ENCODE measurements at regions not wholly inside any gene's neighbourhood (a gene's known extent, or its start where the extent isn't known, plus 50 kb on each side); places are given as distances from the start of the nearest gene placed in this dataset.

- TF ChIP-seq CTCF (IDR thresholded peaks at IDR 0.05; ENCODE audit: poor library complexity): no peak
- no peak for TF ChIP-seq EZH2phosphoT487 (IDR thresholded peaks at IDR 0.05; ENCODE audit: low read depth, severe bottlenecking, unreplicated experiment)
- no peak for TF ChIP-seq EZH2 (IDR thresholded peaks at IDR 0.05; ENCODE audit: borderline replicate concordance)
- H3K79me2 ChIP-seq: no peaks in the 10 kb centered on the region
- H3K4me1 ChIP-seq (ENCODE audit: insufficient read depth): no peaks in the 10 kb centered on the region
- no peak overlapping the region for H3K4me3 ChIP-seq
- H3K27me3 ChIP-seq: no peaks in the 10 kb centered on the region
- no peaks in the 10 kb centered on the region for H4K20me1 ChIP-seq (ENCODE audit: insufficient read depth, poor library complexity, severe bottlenecking)
- no peak overlapping the region for H3K27ac ChIP-seq
- no peak overlapping the region for H2AFZ ChIP-seq
- no peak overlapping the region for H3K4me2 ChIP-seq
- H3K9me2 ChIP-seq (replicated peaks; ENCODE audit: insufficient read depth): no peaks in the 10 kb centered on the region
- H3K9me3 ChIP-seq (ENCODE audit: low read depth): no peaks in the 10 kb centered on the region
- DNase-seq (ENCODE audit: low spot score): no peak
- WGBS (ENCODE audit: low lambda C conversion rate, missing lambda C conversion rate): 80% methylated on average over 3 of the region's 3 CpGs
- H3K36me3 ChIP-seq (replicated peaks; ENCODE audit: insufficient read depth, low read depth): no peaks in the 10 kb centered on the region
These were observed 171.0 kb upstream of the COL8A1 start for GRCh38 chr3:99467420-99467819.

GRCh38 chr3:99466331-99466730 is 172.1 kb upstream of the COL8A1 start:
- WGBS (ENCODE audit: low lambda C conversion rate, missing lambda C conversion rate): 80% methylated on average over 2 of the region's 2 CpGs
- no peak overlapping the region for H3K27ac ChIP-seq
- H3K4me1 ChIP-seq (ENCODE audit: insufficient read depth): no peaks in the 10 kb centered on the region

GRCh38 chr3:99458013-99458412 is 180.4 kb upstream of the COL8A1 start:
- Histone ChIP-seq H4K20me1 (ENCODE audit: insufficient read depth, poor library complexity, severe bottlenecking) (no peaks in the 10 kb centered on the region), H3K4me2 (no peak overlapping the region), H3K4me3 (no peak overlapping the region), H3K27ac (no peak overlapping the region), H2AFZ (no peak overlapping the region), H3K9me2 (replicated peaks; ENCODE audit: insufficient read depth) (no peaks in the 10 kb centered on the region), H3K4me1 (ENCODE audit: insufficient read depth) (no peaks in the 10 kb centered on the region), H3K9me3 (ENCODE audit: low read depth) (no peaks in the 10 kb centered on the region), H3K27me3 (no peaks in the 10 kb centered on the region), H3K36me3 (replicated peaks; ENCODE audit: insufficient read depth, low read depth) (no peaks in the 10 kb centered on the region), H3K79me2 (no peaks in the 10 kb centered on the region)
- WGBS (ENCODE audit: low lambda C conversion rate, missing lambda C conversion rate): 77% methylated on average over 3 of the region's 3 CpGs
- no peak for TF ChIP-seq EZH2 (IDR thresholded peaks at IDR 0.05; ENCODE audit: borderline replicate concordance)
- no peak for TF ChIP-seq CTCF (IDR thresholded peaks at IDR 0.05; ENCODE audit: poor library complexity)
- no peak for TF ChIP-seq EZH2phosphoT487 (IDR thresholded peaks at IDR 0.05; ENCODE audit: low read depth, severe bottlenecking, unreplicated experiment)
- no peak for DNase-seq (ENCODE audit: low spot score)

More at GRCh38 chr3:99466331-99466730, 172.1 kb upstream of the COL8A1 start:
- Histone ChIP-seq H3K9me2 (replicated peaks; ENCODE audit: insufficient read depth) (no peaks in the 10 kb centered on the region), H3K4me3 (no peak overlapping the region), H3K4me2 (no peak overlapping the region), H3K9me3 (ENCODE audit: low read depth) (no peaks in the 10 kb centered on the region), H3K79me2 (no peaks in the 10 kb centered on the region), H2AFZ (no peak overlapping the region), H3K27me3 (no peaks in the 10 kb centered on the region), H4K20me1 (ENCODE audit: insufficient read depth, poor library complexity, severe bottlenecking) (no peaks in the 10 kb centered on the region), H3K36me3 (replicated peaks; ENCODE audit: insufficient read depth, low read depth) (no peaks in the 10 kb centered on the region)
- no peak for DNase-seq (ENCODE audit: low spot score)
- TF ChIP-seq EZH2phosphoT487 (IDR thresholded peaks at IDR 0.05; ENCODE audit: low read depth, severe bottlenecking, unreplicated experiment) (no peak), EZH2 (IDR thresholded peaks at IDR 0.05; ENCODE audit: borderline replicate concordance) (no peak), CTCF (IDR thresholded peaks at IDR 0.05; ENCODE audit: poor library complexity) (no peak)

GRCh38 chr3:99442599-99442998 is 195.8 kb upstream of the COL8A1 start:
- no peaks in the 10 kb centered on the region for H3K4me1 ChIP-seq (ENCODE audit: insufficient read depth)
- no peaks in the 10 kb centered on the region for H3K79me2 ChIP-seq
- no peak overlapping the region for H3K4me3 ChIP-seq
- TF ChIP-seq EZH2 (IDR thresholded peaks at IDR 0.05; ENCODE audit: borderline replicate concordance): no peak
- no peak for TF ChIP-seq CTCF (IDR thresholded peaks at IDR 0.05; ENCODE audit: poor library complexity)
- TF ChIP-seq EZH2phosphoT487 (IDR thresholded peaks at IDR 0.05; ENCODE audit: low read depth, severe bottlenecking, unreplicated experiment): no peak
- 84% methylated on average over 2 of the region's 2 CpGs for WGBS (ENCODE audit: low lambda C conversion rate, missing lambda C conversion rate)
- H3K9me3 ChIP-seq (ENCODE audit: low read depth): no peaks in the 10 kb centered on the region
- no peak for DNase-seq (ENCODE audit: low spot score)
- H3K36me3 ChIP-seq (replicated peaks; ENCODE audit: insufficient read depth, low read depth): no peaks in the 10 kb centered on the region
- no peaks in the 10 kb centered on the region for H3K27me3 ChIP-seq
- H3K9me2 ChIP-seq (replicated peaks; ENCODE audit: insufficient read depth): no peaks in the 10 kb centered on the region
- no peaks in the 10 kb centered on the region for H4K20me1 ChIP-seq (ENCODE audit: insufficient read depth, poor library complexity, severe bottlenecking)
- no peak overlapping the region for H2AFZ ChIP-seq
- H3K4me2 ChIP-seq: no peak overlapping the region
- H3K27ac ChIP-seq: no peak overlapping the region
